ENCODE measurements at regions not wholly inside any gene's neighbourhood (a gene's known extent, or its start where the extent isn't known, plus 50 kb on each side); places are given as distances from the start of the nearest gene placed in this dataset.

DNA sequence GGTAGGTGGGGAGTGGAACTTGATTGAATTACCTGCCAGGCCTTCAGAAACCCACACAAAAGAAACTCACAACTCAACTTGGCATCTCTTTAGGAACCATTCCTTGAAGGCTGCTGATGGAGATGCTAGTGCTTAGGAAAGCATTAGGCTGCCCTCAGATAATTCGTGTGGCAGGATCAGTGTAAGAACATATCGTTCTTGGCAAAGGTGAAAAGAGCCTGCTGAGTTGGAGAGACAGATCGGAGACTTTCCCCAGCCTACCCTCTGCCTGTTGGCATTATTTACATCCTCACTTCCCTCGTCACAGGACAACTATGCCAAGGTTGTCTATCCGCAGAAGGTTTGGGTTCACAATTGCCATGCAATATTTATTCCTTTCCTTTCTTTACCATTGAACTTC lies 120.0 kb upstream of the HS3ST3A1 start:
- H3K4me3 ChIP-seq (ENCODE audit: low read depth, low read length), result no peak overlapping the region
- TF ChIP-seq, protein P1, sequence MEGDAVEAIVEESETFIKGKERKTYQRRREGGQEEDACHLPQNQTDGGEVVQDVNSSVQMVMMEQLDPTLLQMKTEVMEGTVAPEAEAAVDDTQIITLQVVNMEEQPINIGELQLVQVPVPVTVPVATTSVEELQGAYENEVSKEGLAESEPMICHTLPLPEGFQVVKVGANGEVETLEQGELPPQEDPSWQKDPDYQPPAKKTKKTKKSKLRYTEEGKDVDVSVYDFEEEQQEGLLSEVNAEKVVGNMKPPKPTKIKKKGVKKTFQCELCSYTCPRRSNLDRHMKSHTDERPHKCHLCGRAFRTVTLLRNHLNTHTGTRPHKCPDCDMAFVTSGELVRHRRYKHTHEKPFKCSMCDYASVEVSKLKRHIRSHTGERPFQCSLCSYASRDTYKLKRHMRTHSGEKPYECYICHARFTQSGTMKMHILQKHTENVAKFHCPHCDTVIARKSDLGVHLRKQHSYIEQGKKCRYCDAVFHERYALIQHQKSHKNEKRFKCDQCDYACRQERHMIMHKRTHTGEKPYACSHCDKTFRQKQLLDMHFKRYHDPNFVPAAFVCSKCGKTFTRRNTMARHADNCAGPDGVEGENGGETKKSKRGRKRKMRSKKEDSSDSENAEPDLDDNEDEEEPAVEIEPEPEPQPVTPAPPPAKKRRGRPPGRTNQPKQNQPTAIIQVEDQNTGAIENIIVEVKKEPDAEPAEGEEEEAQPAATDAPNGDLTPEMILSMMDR (IDR thresholded peaks at IDR 0.05; ENCODE audit: low read depth, low read length), result no peak
- in situ Hi-C loops (cut with HindIII; ENCODE audit: low sequenced_read_pairs), result no loop called here
- DNase-seq (ENCODE audit: low read depth, low spot score), result no peak

DNA sequence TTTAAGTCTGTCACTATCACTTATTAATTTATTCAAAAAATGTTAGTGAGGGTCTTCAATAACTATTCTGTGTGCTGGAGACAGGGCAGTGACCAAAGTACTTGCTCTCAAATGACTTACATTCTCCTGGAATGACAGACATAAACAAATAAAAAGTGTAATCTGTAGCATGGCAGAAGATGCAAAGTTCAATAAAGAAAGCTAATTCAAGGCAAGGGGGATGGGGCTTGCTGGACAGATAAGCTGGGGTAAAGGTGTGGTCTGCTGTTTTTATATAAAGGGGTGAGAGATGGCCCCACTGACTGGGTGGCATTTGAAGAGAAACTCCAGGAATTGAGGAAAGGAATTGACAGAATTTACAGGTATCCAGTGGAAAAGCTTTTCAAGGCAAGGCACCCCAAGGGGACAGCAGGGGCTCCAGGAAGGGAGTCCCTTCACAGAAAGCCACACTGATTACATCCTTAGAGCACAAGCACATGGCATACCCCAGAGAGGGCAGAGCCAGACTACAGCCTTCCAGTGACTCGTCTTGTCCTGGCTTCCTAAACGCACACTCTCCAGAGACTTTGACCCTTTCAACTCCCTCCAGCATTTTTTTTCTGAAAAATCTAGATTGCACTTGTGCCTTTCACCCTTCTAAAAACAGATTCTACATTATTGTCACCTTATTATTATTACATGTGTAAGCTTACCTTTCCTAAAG lies 123.7 kb upstream of the HS3ST3A1 start:
- no peak overlapping the region for H3K4me3 ChIP-seq (ENCODE audit: low read depth, low read length)
- TF ChIP-seq, protein P1 (IDR thresholded peaks at IDR 0.05; ENCODE audit: low read depth, low read length), result no peak
- DNase-seq (ENCODE audit: low read depth, low spot score), result peak; percentile 46
- in situ Hi-C loops (cut with HindIII; ENCODE audit: low sequenced_read_pairs), result no loop called here

DNA sequence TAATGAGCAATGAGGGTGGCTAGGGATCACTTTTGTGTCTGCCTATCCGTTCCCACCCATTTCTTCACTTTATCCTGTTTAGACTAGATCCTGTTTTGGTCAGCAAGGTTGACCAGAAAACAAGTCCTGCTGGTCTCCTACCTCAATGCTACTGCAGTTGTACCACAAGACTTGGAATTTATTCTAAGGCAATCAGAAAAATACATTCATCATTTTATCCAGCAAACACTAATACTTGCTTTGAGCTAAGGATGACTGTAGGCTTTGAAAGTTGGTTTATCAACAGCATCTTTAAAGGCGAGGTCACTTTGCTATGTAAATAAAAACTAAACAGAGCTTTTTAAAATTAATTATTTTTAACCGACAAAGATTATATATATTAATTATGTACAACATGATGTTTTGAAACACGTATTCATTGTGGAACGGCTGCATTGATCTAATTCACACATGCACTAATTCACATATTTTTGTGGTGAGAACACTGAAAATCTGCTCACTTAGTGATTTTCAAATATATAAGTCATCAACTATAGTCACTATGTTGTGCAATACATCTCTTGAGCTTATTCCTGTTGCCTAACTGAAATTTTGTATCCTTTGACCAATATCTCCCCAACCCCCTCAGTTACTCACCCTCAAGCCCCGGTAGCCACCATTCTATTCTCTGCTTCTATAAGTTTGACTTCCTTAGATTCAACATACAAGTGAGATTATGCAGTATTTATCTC lies 125.9 kb upstream of the HS3ST3A1 start:
- in situ Hi-C loops (cut with HindIII; ENCODE audit: low sequenced_read_pairs), result no loop called here
- TF ChIP-seq, protein P1 (IDR thresholded peaks at IDR 0.05; ENCODE audit: low read depth, low read length), result no peak
- peak; percentile 50 for DNase-seq (ENCODE audit: low read depth, low spot score)
- no peak overlapping the region for H3K4me3 ChIP-seq (ENCODE audit: low read depth, low read length)

DNA sequence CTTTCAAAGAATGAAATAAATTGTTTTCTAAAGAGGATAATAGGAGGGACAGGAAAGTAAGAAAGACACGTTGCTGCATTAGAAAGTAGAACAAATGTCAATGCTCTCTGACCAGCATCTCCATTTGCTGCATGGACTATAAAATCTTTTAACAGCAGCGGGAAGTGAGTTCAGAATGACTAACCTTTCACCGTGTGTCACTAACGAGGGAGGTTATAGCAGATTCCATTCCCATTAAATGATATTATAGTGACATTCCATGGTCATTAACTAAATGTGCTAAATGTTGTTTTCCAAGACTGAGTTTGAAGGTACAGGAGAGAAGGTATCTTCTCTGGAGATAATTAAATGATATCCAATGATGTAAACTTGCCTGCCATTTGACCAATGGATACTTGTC lies 127.1 kb upstream of the HS3ST3A1 start:
- in situ Hi-C loops (cut with HindIII; ENCODE audit: low sequenced_read_pairs), result no loop called here
- H3K4me3 ChIP-seq (ENCODE audit: low read depth, low read length), result no peak overlapping the region
- TF ChIP-seq, protein P1 (IDR thresholded peaks at IDR 0.05; ENCODE audit: low read depth, low read length), result no peak

DNA sequence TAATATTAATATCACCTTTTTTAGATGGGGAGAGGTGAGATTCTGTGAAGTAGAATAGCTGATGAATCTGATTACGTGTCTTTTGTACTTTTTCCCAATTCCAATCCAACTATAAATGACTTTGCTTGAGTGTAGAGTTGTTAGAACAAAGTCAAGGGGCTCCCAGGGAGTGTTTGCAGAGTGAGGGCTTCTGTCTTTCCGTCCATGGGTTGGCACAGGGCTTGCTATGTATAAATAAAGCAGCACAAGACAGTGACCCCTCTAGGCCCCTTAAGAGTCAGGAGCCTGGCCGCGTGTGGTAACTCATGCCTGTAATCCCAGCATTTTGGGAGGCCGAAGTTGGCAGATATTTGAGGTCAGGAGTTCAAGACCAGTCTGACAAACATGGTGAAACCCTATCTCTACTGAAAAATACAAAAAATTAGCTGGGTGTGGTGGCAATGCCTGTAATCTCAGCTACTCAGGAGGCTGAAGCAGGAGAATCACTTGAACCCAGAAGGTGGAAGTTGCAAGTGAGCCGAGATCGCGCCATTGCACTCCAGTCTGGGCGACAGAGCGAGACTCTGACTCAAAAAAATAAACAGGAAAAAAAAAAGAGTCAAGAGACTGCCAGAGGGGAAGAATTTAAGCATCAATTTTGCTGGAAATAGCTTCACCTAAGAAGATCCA lies 127.9 kb upstream of the HS3ST3A1 start:
- in situ Hi-C loops (cut with HindIII; ENCODE audit: low sequenced_read_pairs), result no loop called here
- no peak overlapping the region for H3K4me3 ChIP-seq (ENCODE audit: low read depth, low read length)
- no peak for DNase-seq (ENCODE audit: low read depth, low spot score)
- TF ChIP-seq, protein P1 (IDR thresholded peaks at IDR 0.05; ENCODE audit: low read depth, low read length), result no peak

More for the DNA sequence above, 127.1 kb upstream of the HS3ST3A1 start:
- peak; percentile 40 for DNase-seq (ENCODE audit: low read depth, low spot score)

DNA sequence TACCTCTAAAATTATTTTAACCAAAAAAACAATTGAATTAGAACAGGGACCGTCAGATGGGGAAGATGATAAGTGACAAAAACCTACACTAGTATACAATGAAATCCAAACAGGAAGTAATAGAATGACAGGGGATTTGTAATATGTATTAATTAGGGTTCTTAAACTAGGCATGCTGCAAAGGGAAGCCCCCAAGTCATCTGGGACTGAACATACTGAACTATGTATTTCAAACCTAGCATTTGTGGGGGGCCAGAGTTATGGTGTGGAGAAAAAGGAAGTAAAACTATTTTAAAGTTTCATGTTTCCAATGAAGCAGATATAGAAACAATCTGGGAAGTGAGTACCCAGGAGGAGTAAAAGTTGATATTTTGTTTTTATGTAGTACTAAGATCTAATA lies 133.2 kb upstream of the HS3ST3A1 start:
- no peak for DNase-seq (ENCODE audit: low read depth, low spot score)
- in situ Hi-C loops (cut with HindIII; ENCODE audit: low sequenced_read_pairs), result no loop called here

More for the DNA sequence above, 133.2 kb upstream of the HS3ST3A1 start:
- TF ChIP-seq, protein P1 (IDR thresholded peaks at IDR 0.05; ENCODE audit: low read depth, low read length), result no peak
- H3K4me3 ChIP-seq (ENCODE audit: low read depth, low read length), result no peak overlapping the region
